GM12864 (cell line): ENCODE measurements at regions not wholly inside any gene's neighbourhood (a gene's known extent, or its start where the extent isn't known, plus 50 kb on each side); places are given as distances from the start of the nearest gene placed in this dataset.

ENCODE experiments used
- DNase-seq: peaks from one replicate; pipeline ENCODE4 v3.0.0-alpha.2; 2011; ENCODE audit warnings: low read depth
- H3K4me3 ChIP-seq: 2 replicates; pipeline ENCODE4 v1.5.1; 2011; ENCODE audit warnings: mild to moderate bottlenecking, low read depth, low read length, control low read depth
- CTCF ChIP-seq: IDR thresholded peaks from 2 replicates; pipeline ENCODE4 v1.5.1; 2011; ENCODE audit warnings: low read depth, mild to moderate bottlenecking, moderate library complexity, low read length, control low read depth, inconsistent platforms; ENCODE audit errors: missing control alignments

GRCh38 chrX:9257718-9258420 lies 207.0 kb upstream of the TBL1X start:
- no peak overlapping the region for H3K4me3 ChIP-seq
- DNase-seq: no peak
- TF ChIP-seq CTCF: no peak

GRCh38 chrX:9258421-9259104 lies 206.3 kb upstream of the TBL1X start:
- no peak for DNase-seq
- H3K4me3 ChIP-seq: no peak overlapping the region
- no peak for TF ChIP-seq CTCF

- no peak overlapping the region for H3K4me3 ChIP-seq
- no peak for TF ChIP-seq CTCF
- DNase-seq: no peak
Observed at GRCh38 chrX:9260603-9261002, 204.3 kb upstream of the TBL1X start.

GRCh38 chrX:9267415-9267814 lies 197.4 kb upstream of the TBL1X start:
- DNase-seq: no peak
- no peak overlapping the region for H3K4me3 ChIP-seq
- no peak for TF ChIP-seq CTCF

- DNase-seq: no peak
- TF ChIP-seq CTCF: no peak
- H3K4me3 ChIP-seq: no peak overlapping the region
Observed at GRCh38 chrX:9269134-9269533, 195.7 kb upstream of the TBL1X start.

GRCh38 chrX:9271789-9272525 lies 192.9 kb upstream of the TBL1X start:
- H3K4me3 ChIP-seq: no peak overlapping the region
- TF ChIP-seq CTCF: no peak
- DNase-seq: no peak
